ENCODE measurements at regions not wholly inside any gene's neighbourhood (a gene's known extent, or its start where the extent isn't known, plus 50 kb on each side); places are given as distances from the start of the nearest gene placed in this dataset.

DNA sequence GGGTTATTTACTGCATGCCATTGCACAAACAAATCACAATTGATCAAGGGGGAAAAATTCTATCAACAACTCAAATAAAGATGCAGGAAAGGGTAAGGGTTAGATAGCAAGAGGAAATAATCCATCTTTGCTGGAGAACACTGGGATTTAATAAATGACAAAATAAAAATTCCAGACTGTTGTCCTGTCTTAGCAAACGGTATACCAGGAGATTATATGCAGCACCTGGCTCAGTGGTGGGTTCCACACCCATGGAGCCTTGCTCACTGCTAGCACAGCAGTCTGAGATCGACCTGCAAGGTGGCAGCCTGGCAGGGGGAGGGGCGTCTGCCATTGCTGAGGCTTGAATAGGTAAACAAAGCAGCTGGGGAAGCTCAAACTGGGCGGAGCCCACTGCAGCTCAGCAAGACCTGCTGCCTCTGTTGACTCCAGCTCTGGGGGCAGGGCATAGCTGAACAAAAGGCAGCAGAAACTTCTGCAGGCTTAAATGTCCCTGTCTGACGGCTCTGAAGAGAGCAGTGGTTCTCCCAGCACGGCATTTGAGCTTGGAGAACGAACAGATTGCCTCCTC lies 296.5 kb upstream of the THSD7B start:
- DNase-seq (ENCODE audit: low read depth) = no peak

- DNase-seq (ENCODE audit: low read depth) = no peak
Measured at GRCh38 chr2:136452528-136452927, 312.8 kb upstream of the THSD7B start.

GRCh38 chr2:136448986-136449780 lies 316.2 kb upstream of the THSD7B start:
- DNase-seq (ENCODE audit: low read depth) = no peak

- DNase-seq (ENCODE audit: low read depth) = no peak
Measured at GRCh38 chr2:136448432-136448831, 316.9 kb upstream of the THSD7B start.

GRCh38 chr2:136444323-136444722 lies 321.0 kb upstream of the THSD7B start:
- no peak for DNase-seq (ENCODE audit: low read depth)

GRCh38 chr2:136443661-136444060 lies 321.7 kb upstream of the THSD7B start:
- no peak for DNase-seq (ENCODE audit: low read depth)

DNA sequence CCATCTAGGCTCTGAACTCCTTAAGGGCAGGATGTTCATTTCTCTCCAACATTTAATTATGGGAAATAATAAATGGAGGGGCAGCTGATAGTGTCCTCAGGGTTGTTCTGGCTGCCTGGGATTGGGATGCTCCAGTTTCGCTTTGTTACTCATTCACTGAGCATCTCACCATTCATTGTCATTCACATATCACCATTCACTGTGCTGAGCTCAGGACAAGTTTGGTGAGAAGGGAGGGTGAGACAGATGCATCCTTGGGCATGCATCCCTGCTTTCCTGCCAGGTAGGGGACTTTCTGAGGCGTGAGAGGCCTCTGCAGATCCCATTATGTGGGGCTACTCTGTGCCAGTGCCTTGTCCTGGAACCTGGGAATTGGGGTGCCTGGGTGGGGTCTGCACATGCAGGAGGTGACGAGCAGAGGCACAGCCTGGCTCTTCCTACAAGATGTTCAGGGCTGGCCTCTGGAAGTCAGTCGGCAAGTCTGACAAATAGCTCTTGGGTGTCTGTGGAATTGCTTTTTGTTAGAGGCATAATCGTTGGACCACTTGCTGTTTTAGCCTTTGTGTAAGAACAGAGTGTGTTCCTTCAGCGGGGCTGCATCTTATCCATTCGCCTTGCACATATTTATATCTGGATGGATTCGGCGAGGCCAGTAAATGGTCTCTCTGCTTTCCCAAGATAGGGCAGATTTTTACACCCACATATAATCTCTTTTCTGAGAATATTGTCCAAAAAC lies 323.2 kb upstream of the THSD7B start:
- DNase-seq (ENCODE audit: low read depth) = no peak

- DNase-seq (ENCODE audit: low read depth) = no peak
Measured at GRCh38 chr2:136439064-136439676, 321.2 kb upstream of the CXCR4 start.

DNA sequence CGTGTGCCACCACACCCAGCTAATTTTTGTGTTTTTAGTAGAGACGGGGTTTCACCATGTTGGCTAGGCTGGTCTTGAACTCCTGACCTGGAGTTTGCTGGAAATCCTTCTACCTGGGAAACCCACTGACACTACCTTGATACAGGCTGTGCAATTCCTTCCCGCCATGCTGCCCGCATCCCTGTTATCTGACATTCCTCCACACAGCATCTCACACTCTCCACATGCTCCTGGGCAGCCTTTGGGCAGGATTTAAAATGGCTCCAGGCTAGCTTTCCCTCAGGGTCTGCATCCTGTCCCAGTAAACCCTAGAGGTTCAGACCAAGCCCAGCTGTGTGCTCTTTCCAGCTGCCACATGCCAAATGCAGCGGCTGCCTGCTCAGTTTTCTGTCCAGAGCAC lies 319.5 kb upstream of the CXCR4 start:
- DNase-seq (ENCODE audit: low read depth) = no peak

DNA sequence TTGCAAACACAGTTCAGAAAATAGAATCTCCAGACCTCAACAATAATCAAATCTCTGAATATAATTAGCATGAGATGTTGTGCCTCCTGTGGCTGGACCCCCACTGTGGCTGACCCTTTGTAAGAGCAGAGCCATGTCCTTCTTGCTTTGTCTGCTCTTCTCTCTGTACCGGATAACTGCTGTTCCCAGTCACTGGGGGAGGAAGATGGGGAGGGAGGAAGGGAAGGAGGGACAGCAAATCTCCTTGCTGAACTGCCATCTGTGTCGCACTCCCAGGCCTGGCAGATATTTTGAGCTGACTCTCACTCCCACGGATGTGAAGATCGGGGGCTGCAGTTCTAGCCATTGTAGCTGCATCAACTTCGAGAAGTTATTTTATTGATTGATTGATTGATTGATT lies 319.0 kb upstream of the CXCR4 start:
- DNase-seq (ENCODE audit: low read depth) = no peak

DNA sequence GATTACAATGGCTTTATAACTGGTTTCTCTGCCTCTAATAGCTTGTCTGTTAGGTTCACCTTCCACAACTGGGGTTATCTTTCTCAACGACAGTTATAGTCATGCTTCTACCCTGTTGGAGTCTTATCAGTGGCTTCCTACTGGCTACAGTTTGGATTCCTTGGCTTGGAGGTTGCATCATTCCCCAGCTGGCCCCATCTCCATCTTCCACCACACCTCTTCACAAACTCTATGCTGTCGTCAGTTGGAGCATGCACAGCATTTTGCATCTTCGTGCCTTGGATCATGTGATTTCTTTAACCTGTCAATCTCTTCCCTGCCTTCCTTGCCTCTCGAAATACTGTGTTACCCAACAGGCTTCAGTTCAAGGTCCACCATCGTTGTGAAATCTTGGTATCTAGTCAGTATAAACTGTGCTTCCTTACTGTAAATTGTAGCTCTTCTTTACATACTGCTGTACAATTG lies 316.3 kb upstream of the CXCR4 start:
- DNase-seq (ENCODE audit: low read depth) = no peak

DNA sequence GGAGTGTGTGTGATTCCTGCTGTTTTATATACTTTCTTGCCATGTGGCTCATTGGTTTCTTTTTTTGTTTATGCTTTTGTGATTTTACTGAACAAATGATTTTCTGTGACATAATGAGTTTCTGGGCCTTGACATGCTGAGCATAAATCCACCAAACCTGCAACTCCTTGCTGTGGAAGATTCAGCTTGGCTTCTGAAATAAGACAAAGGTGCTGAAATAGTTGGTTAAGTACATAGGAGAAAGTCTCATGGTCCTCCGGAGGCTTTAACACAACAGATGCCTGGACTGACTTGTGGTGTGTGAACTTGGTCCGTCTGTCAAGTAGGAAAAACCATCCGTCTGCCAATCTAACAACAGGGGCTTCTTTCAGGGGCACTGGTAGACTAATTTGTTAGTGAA lies 315.3 kb upstream of the CXCR4 start:
- DNase-seq (ENCODE audit: low read depth) = no peak

DNA sequence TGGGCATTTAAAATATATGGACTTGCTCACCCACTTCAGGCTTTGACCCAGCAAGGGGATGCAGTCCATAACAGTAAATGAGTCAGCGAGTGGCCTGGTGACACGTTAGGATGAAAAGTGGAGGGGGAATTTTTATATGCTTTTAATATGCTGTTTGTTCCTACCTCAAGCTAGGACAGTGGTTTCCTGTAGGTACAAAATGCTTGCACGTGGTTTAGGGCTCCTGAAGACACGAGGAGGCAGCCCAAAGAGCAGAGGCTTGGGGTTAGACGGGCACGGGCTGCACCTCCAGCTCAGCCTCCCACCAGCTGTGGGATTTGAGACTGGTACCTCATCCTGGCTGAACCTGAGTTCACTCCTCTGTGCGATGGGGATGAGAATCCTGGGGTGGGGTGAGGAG lies 306.2 kb upstream of the CXCR4 start:
- DNase-seq (ENCODE audit: low read depth) = no peak

DNA sequence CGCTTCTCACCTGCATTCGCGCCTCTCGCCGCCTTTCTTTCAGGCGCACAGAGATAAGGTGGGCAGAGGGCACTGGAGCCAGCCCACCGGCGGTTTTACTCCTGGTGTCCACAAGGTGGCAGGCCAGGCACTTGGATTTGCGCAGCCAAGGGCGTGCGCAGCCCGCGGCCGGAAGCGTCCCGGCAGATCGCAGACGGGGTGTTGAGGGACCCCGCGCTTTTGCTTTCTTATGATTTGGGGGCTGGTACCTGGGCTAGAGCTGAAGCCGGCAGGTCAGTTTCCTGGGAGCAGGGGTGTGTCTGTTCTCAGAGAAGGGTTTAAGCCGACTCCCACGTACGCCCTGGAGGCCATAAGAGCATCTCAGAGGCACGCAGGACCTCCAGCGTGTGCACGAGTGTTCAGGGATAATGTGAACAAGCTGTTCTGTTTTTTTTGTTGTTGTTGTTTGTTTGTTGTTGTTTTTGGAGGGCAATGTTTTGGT lies 305.6 kb upstream of the CXCR4 start:
- peak; percentile 30 for DNase-seq (ENCODE audit: low read depth)

DNA sequence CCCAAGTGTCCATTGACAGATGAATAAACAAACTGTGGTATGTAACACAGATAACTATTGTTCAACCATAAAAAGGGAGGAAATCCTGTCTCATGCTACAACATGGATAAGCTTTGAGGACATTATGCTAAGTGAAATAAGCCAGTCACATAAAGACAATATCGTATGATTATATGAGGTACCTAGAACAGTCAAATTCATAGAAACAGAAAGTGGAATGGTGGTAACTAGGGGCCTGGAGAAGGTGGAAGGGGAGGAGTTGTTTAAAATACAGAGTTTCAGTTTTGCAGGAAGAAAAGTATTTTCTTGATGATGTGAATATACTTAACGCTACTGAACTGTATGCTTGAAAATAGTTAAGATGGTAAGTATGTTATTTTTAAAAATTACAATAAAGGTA lies 304.6 kb upstream of the CXCR4 start:
- DNase-seq (ENCODE audit: low read depth) = no peak

DNA sequence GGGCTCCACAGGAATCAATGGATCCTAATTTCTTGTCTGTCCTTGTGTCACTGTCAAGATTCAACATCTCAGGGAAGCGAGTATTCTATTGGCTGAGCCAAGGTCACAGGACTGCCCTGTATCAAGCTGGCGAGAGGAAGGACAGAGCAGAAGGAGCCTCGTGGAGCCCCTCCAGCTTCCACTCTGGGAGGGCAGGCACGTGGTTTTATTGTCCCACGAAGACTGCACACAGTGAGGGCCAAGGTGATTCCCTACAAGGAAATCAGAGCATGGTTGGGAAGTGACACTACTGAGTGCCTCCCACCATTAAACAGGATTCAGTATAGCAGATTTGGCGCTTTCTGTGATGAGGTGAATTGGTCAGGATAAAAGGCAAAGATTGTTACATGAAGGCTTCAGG lies 302.4 kb upstream of the CXCR4 start:
- DNase-seq (ENCODE audit: low read depth) = no peak

- DNase-seq (ENCODE audit: low read depth) = no peak
Measured at GRCh38 chr2:136411946-136412345, 294.0 kb upstream of the CXCR4 start.

DNA sequence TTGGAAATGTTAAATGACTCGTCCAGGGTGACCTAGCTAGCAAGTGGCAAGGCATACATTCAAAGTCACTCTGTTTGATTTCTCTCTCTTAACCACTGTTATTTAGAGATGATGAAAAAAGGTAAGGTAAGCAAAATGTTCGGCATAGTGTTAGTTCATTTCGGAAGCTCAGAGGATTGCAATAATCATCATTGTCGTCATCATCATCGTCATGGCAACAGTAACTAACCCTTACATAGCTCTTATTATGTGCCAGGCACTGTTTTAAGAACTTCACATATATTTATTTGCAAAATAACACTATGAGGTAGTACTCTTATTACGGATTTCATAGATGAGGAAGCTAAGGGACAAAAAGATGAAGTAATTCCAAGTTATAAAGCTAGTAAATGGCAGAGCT lies 292.7 kb upstream of the CXCR4 start:
- no peak for DNase-seq (ENCODE audit: low read depth)

DNA sequence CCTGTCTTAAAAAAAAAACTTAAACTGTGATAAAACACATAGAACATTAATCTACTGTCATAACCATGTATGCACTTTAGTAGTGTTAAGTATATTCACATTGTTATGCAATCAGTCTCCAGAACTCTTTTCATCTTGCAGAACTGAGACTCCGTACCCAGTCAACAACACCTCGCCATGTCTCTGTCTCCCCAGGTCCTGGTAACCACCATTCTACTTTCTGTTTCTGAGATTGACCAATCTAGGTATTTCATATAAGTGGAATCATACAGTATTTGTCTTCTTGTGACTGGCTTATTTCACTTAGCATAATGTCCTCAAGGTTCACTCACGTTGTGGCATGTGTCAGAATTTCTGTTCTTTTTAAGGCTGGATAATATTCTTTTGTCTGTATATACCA lies 290.8 kb upstream of the CXCR4 start:
- DNase-seq (ENCODE audit: low read depth) = no peak

- no peak for DNase-seq (ENCODE audit: low read depth)
Measured at GRCh38 chr2:136407952-136408318, 290.0 kb upstream of the CXCR4 start.

DNA sequence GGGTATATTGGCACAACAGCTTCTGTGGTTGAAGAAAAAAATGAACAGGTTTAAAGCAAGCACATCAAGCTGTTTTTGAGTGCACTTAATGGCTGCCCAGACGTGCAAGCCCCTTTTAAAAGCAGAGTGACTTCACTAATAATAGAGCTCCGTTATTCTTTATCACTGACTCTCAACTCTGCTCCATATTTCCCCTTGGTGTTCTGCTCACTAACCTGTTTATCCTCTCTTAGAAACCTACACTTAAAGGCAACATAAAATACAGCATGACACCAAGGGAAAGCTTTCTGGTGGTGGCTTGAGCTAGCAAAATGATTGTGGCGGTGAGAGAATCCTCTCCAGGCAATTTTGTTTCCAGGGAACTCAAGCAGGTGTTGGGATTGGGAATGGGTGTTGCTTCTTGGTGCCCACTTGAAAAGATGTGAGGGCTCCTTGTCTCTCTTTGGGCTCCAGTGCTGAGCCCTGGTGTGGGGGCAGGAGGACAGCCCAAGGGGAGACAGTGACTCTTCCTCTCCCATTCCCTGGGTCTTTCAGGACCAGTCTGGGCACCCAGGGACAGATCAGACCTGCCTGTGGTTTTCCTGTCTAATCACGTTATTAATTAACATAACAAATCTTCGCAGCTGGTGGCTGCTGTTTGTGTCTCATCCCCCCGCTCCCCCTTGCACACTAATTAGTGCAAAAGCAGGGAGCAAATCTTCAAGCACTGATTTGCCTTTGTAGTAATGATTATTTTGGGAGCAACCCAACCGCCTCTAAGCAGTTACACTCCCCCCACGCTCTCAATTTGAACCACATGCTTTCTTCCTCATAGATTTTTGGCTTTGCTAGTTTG lies 289.4 kb upstream of the CXCR4 start:
- DNase-seq (ENCODE audit: low read depth) = no peak

- no peak for DNase-seq (ENCODE audit: low read depth)
Measured at GRCh38 chr2:136404925-136405324, 287.0 kb upstream of the CXCR4 start.
